Neural cell (in vitro differentiated cells): ENCODE measurements at regions not wholly inside any gene's neighbourhood (a gene's known extent, or its start where the extent isn't known, plus 50 kb on each side); places are given as distances from the start of the nearest gene placed in this dataset.

ENCODE experiments used
- H2AFZ ChIP-seq: fragments of 200-600, 300-800 bp; sonication (generic), shearing (Covaris generic); 2 replicates; pipeline ENCODE4 v1.6.0; 2014; ENCODE audit warnings: low read depth, mild to moderate bottlenecking, antibody characterized with exemption, low read length, moderate library complexity
- H3F3A ChIP-seq: fragments of 200-600 bp; shearing (Covaris generic); 2 replicates; pipeline ENCODE4 v1.6.1; 2016; ENCODE audit warnings: mild to moderate bottlenecking, moderate library complexity, mixed read lengths, antibody characterized with exemption, low read length; ENCODE audit not compliant: insufficient read depth, poor library complexity, severe bottlenecking
- H3K27ac ChIP-seq: fragments of 200-600, 300-800 bp; sonication (generic), shearing (Covaris generic); 2 replicates; pipeline ENCODE4 v1.5.1; 2014; ENCODE audit warnings: mild to moderate bottlenecking, low read length, moderate library complexity
- H3K27me3 ChIP-seq: fragments of 300-800, 200-600 bp; sonication (generic), shearing (Covaris generic); 2 replicates; pipeline ENCODE4 v1.6.0; 2014; ENCODE audit warnings: mild to moderate bottlenecking, low read depth, low read length, moderate library complexity; ENCODE audit not compliant: insufficient read depth
- H3K36me3 ChIP-seq: fragments of 300-800, 200-600 bp; sonication (generic), shearing (Covaris generic); 2 replicates; pipeline ENCODE4 v1.5.1; 2014; ENCODE audit warnings: mild to moderate bottlenecking, antibody characterized with exemption, low read length, moderate library complexity; ENCODE audit not compliant: insufficient read depth
- H3K4me2 ChIP-seq: fragments of 300-800, 200-600 bp; sonication (generic), shearing (Covaris generic); 2 replicates; pipeline ENCODE4 v1.6.0; 2014; ENCODE audit warnings: mild to moderate bottlenecking, low read length
- H3K4me3 ChIP-seq: fragments of 300-800, 200-600 bp; sonication (generic), shearing (Covaris generic); 2 replicates; pipeline ENCODE4 v1.5.1; 2014; ENCODE audit warnings: mild to moderate bottlenecking, low read length, moderate library complexity
- H3K79me2 ChIP-seq: fragments of 200-600 bp; shearing (Covaris generic); replicated peaks from 2 replicates; pipeline ENCODE4 v1.6.0; 2014; ENCODE audit warnings: mild to moderate bottlenecking, low read length, moderate library complexity; ENCODE audit not compliant: insufficient read depth
- H3K9ac ChIP-seq: fragments of 300-800, 200-600 bp; sonication (generic), shearing (Covaris generic); 2 replicates; pipeline ENCODE4 v1.6.1; 2016; ENCODE audit warnings: mild to moderate bottlenecking, low read length, mixed read lengths
- H3K9me2 ChIP-seq: fragments of 200-600 bp; shearing (Covaris generic); 2 replicates; pipeline ENCODE4 v1.6.1; 2016; ENCODE audit warnings: mild to moderate bottlenecking, low read length, mixed read lengths; ENCODE audit not compliant: insufficient read depth
- H3K9me3 ChIP-seq: fragments of 200-600, 300-800 bp; sonication (generic), shearing (Covaris generic); 2 replicates; pipeline ENCODE4 v1.6.1; 2016; ENCODE audit warnings: mild to moderate bottlenecking, mixed run types, low read length, moderate library complexity, mixed read lengths
- H4K20me1 ChIP-seq: fragments of 200-600 bp; shearing (Covaris generic); 2 replicates; pipeline ENCODE4 v1.6.1; 2016; ENCODE audit warnings: mild to moderate bottlenecking, mixed run types; ENCODE audit not compliant: insufficient read depth
- EP300 ChIP-seq: fragments of 450-650 bp; conservative IDR thresholded peaks from 2 replicates; pipeline ENCODE4 v1.6.1; 2014; ENCODE audit warnings: antibody characterized with exemption, mild to moderate bottlenecking, moderate library complexity; ENCODE audit not compliant: poor library complexity, severe bottlenecking
- EZH2 ChIP-seq: fragments of 200-600, 300-800 bp; shearing (Covaris generic), sonication (generic); IDR thresholded peaks from 2 replicates; pipeline ENCODE4 v1.6.1; 2014; ENCODE audit warnings: antibody characterized with exemption, low read length, borderline replicate concordance, mild to moderate bottlenecking; ENCODE audit not compliant: insufficient read depth, poor library complexity, severe bottlenecking
- MXI1 ChIP-seq: fragments of 450-650 bp; conservative IDR thresholded peaks from 2 replicates; pipeline ENCODE4 v1.6.1; 2014; ENCODE audit warnings: antibody characterized with exemption, mild to moderate bottlenecking; ENCODE audit not compliant: poor library complexity, severe bottlenecking
- POLR2AphosphoS5 ChIP-seq: IDR thresholded peaks from 2 replicates; pipeline ENCODE4 v1.6.1; 2012
- RAD21 ChIP-seq: fragments of 450-650 bp; conservative IDR thresholded peaks from 2 replicates; pipeline ENCODE4 v1.6.1; 2014; ENCODE audit warnings: antibody characterized with exemption, mild to moderate bottlenecking, moderate library complexity
- SMC3 ChIP-seq: fragments of 450-650 bp; conservative IDR thresholded peaks from 2 replicates; pipeline ENCODE4 v1.6.1; 2014; ENCODE audit warnings: antibody characterized with exemption, mild to moderate bottlenecking, moderate library complexity; ENCODE audit not compliant: poor library complexity
- TAF1 ChIP-seq: IDR thresholded peaks from 2 replicates; pipeline ENCODE4 v1.6.1; 2012; ENCODE audit warnings: low read depth
- TF ChIP-seq, protein P1 (sequence below): IDR thresholded peaks from 2 replicates; pipeline ENCODE4 v1.6.1; 2012; ENCODE audit warnings: borderline replicate concordance
- TF ChIP-seq, protein P2 (sequence below): fragments of 450-650 bp; IDR thresholded peaks from 2 replicates; pipeline ENCODE4 v1.5.1; 2014; ENCODE audit warnings: antibody characterized with exemption, mild to moderate bottlenecking, moderate library complexity; ENCODE audit not compliant: poor library complexity, severe bottlenecking

DNA sequence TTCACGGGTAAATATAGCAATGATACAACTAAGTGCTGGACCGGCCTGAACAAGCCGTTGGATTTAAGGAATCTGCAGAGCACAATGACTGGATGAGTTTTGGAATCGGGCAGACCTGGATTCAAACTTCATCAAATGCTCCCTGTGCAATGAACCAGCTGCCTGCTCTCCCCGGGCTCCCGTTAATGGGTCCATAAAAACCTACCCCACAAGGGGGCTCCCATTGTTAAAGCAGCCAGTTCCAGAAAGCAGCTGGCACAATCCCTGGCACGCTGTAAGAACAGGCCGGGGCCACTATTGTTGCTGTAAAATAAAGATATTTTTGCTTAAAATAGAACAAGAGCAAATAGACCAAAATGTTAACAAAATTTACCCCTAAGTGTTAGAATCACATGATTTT, 131.9 kb downstream of the C16orf95 start:
- Histone ChIP-seq H3K27me3 (no peaks in the 10 kb centered on the region), H3K4me3 (no peak overlapping the region), H3K9me3 (no peaks in the 10 kb centered on the region), H3K27ac (no peak overlapping the region), H3K36me3 (no peaks in the 10 kb centered on the region), H4K20me1 (no peaks in the 10 kb centered on the region), H3K4me2 (no peak overlapping the region), H3F3A (no peaks in the 10 kb centered on the region), H3K9ac (no peak overlapping the region), H3K9me2 (no peaks in the 10 kb centered on the region), H2AFZ (no peak overlapping the region), H3K79me2 (no peaks in the 10 kb centered on the region)
- TF ChIP-seq TAF1 = no peak
- TF ChIP-seq RAD21 = no peak
- TF ChIP-seq, protein P1, sequence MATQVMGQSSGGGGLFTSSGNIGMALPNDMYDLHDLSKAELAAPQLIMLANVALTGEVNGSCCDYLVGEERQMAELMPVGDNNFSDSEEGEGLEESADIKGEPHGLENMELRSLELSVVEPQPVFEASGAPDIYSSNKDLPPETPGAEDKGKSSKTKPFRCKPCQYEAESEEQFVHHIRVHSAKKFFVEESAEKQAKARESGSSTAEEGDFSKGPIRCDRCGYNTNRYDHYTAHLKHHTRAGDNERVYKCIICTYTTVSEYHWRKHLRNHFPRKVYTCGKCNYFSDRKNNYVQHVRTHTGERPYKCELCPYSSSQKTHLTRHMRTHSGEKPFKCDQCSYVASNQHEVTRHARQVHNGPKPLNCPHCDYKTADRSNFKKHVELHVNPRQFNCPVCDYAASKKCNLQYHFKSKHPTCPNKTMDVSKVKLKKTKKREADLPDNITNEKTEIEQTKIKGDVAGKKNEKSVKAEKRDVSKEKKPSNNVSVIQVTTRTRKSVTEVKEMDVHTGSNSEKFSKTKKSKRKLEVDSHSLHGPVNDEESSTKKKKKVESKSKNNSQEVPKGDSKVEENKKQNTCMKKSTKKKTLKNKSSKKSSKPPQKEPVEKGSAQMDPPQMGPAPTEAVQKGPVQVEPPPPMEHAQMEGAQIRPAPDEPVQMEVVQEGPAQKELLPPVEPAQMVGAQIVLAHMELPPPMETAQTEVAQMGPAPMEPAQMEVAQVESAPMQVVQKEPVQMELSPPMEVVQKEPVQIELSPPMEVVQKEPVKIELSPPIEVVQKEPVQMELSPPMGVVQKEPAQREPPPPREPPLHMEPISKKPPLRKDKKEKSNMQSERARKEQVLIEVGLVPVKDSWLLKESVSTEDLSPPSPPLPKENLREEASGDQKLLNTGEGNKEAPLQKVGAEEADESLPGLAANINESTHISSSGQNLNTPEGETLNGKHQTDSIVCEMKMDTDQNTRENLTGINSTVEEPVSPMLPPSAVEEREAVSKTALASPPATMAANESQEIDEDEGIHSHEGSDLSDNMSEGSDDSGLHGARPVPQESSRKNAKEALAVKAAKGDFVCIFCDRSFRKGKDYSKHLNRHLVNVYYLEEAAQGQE = no peak
- no peak for TF ChIP-seq EZH2
- no peak for TF ChIP-seq MXI1
- TF ChIP-seq, protein P2, sequence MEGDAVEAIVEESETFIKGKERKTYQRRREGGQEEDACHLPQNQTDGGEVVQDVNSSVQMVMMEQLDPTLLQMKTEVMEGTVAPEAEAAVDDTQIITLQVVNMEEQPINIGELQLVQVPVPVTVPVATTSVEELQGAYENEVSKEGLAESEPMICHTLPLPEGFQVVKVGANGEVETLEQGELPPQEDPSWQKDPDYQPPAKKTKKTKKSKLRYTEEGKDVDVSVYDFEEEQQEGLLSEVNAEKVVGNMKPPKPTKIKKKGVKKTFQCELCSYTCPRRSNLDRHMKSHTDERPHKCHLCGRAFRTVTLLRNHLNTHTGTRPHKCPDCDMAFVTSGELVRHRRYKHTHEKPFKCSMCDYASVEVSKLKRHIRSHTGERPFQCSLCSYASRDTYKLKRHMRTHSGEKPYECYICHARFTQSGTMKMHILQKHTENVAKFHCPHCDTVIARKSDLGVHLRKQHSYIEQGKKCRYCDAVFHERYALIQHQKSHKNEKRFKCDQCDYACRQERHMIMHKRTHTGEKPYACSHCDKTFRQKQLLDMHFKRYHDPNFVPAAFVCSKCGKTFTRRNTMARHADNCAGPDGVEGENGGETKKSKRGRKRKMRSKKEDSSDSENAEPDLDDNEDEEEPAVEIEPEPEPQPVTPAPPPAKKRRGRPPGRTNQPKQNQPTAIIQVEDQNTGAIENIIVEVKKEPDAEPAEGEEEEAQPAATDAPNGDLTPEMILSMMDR = no peak
- TF ChIP-seq EP300 = no peak
- TF ChIP-seq SMC3 = no peak
- no peak for TF ChIP-seq POLR2AphosphoS5

DNA sequence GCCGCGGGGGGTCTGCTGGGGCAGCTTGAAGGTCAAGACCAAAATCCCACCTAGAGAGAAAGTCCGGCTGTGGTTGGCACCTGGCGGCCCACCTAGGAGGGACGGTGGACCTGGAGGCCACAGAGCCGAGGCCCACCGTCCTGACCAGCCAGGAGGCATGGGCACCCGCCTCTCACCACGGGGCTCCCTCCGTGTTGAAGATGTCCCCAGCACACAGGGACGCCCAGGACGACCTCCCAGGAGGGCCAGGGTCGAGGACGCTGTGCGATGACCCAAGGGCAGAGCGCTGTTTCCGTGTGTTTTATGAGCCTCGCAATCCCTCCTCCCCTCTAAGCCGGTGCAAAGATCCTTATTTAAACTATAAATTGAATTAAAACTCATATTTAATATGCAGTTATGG, 131.2 kb downstream of the C16orf95 start:
- H3K4me2 ChIP-seq = no peak overlapping the region
- H3K79me2 ChIP-seq = no peaks in the 10 kb centered on the region
- H3K9ac ChIP-seq = no peak overlapping the region
- H3K27ac ChIP-seq = no peak overlapping the region
- no peaks in the 10 kb centered on the region for H3K27me3 ChIP-seq
- TF ChIP-seq, protein P2 = no peak
- H3K9me3 ChIP-seq = no peaks in the 10 kb centered on the region
- no peak overlapping the region for H2AFZ ChIP-seq
- no peaks in the 10 kb centered on the region for H3K36me3 ChIP-seq
- no peak overlapping the region for H3K4me3 ChIP-seq
- H3F3A ChIP-seq = no peaks in the 10 kb centered on the region
- H3K9me2 ChIP-seq = no peaks in the 10 kb centered on the region
- no peaks in the 10 kb centered on the region for H4K20me1 ChIP-seq
